Activated T-helper 1 cell treated with anti-CD3 and anti-CD28 coated beads, Interleukin-12 subunit alpha, Interleukin-12 subunit beta, Interleukin-2, Interleukin-4 antibody, amounts not matched to agents 30 ng/mL and 10 ng/mL and 1 ng/mL, durations not matched to agents 14 hours and 24 hours and 36 hours (primary cell): ENCODE measurements at regions not wholly inside any gene's neighbourhood (a gene's known extent, or its start where the extent isn't known, plus 50 kb on each side); places are given as distances from the start of the nearest gene placed in this dataset.

Experiments used
- DNase-seq: peaks from one replicate; pipeline ENCODE4 v3.0.0; 2021; ENCODE audit warnings: low spot score
- H3K27ac Mint-ChIP-seq: one replicate; pipeline ENCODE4 v1.8.0; 2021; ENCODE audit warnings: mild to moderate bottlenecking, mixed read lengths
- H3K27me3 Mint-ChIP-seq: one replicate; pipeline ENCODE4 v1.8.0; 2022; ENCODE audit warnings: mild to moderate bottlenecking, moderate library complexity, mixed read lengths; ENCODE audit not compliant: insufficient read depth
- H3K36me3 Mint-ChIP-seq: one replicate; pipeline ENCODE4 v1.8.0; 2021; ENCODE audit warnings: low read depth, mixed read lengths
- H3K4me1 Mint-ChIP-seq: one replicate; pipeline ENCODE4 v1.8.0; 2021; ENCODE audit warnings: low read depth, mixed read lengths
- H3K4me3 Mint-ChIP-seq: one replicate; pipeline ENCODE4 v1.8.0; 2021; ENCODE audit warnings: mild to moderate bottlenecking, moderate library complexity, mixed read lengths
- H3K9me3 Mint-ChIP-seq: one replicate; pipeline ENCODE4 v1.8.0; 2021; ENCODE audit warnings: mixed read lengths
- intact Hi-C: fragments of 100-400 bp; cut with micrococcal nuclease; formaldehyde crosslinking; loops from one replicate; pipeline ENCODE4 v1.15.1; 2024

DNA sequence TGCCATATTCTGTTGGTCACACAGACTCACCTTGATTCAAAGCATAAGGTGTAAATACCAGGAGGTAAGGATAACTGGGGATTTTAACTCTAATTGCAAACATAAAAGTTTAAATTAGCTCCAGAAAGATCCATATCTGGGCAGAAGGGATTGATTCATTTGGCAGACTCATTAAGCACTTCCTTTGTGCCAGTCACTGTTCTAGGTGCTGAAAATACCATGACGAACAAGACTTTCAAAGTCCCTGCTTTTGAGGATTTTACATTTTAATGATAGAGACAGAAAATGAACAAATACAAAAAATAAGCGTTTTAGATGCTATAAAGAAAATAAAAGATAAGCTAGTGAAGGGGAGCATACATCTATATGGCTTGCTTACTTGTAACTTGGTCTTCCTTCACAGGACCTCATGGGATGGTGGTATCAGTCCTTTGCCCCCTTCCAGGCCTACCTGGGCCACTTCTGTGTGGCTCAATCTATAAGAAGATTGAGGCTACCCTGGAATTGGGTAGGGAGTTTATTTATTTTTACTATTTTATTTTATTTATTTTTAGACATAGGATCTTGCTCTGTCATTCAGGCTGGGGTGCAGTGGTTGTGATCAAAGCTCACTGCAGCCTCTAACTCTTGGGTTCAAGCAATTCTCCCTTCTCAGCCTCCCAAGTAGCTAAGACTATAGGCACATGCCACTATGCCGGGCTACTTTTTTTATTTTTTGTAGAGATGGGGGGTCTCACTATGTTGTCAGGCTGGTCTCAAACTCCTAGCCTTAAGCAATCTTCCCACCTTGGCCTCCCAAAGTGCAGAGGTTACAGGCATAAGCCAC, 212.8 kb downstream of the MYCN start:
- no peak overlapping the region for H3K4me3 Mint-ChIP-seq
- peaks cover 2% of the 10 kb centered on the region for H3K27me3 Mint-ChIP-seq
- no peaks in the 10 kb centered on the region for H3K36me3 Mint-ChIP-seq
- intact Hi-C loops, result no loop called here
- no peaks in the 10 kb centered on the region for H3K4me1 Mint-ChIP-seq
- no peak overlapping the region for H3K27ac Mint-ChIP-seq
- no peak for DNase-seq
- H3K9me3 Mint-ChIP-seq, result no peaks in the 10 kb centered on the region

DNA sequence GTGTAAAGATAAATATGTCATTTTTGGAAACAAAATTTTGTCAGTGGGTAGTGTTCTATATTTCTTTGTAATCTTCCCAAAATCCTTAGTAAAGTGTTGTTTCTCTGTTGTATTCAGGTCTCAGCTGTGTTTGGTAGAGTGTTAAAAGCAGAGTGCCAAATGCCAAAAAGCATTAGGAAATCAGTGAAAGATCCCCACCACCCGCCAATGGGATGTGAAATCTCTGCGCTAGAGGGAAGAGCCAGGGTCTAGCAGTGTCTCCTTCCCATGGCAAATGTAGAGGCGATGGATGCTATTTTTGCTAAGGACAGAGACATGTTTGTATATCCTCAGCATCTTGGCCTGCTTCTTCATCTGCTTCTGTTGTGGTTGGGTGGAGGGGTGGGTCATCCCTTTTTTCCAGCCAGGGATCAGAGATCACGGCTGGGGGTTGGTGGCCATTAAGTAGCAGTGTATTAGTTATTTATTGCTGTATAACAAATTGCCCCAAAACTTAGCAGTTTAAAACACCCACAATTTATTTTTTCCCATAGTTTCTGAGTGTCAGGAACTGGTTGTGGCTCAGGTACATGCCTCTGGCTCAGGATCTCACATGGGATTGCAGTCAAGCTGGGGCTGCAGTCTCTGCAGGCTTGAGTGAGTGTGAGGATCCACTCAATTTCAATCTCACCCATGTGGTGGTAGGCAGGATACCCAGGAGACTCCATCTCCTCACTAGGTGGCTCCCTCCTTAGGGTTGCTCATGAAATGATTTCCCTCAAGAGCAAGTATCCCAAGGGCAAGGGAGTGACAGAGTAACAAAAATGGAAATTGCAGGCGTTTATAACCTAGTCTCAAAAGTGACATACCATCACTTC, 211.9 kb downstream of the MYCN start:
- no peaks in the 10 kb centered on the region for H3K9me3 Mint-ChIP-seq
- intact Hi-C loops, result no loop called here
- no peak for DNase-seq
- H3K4me3 Mint-ChIP-seq, result no peak overlapping the region
- no peak overlapping the region for H3K27ac Mint-ChIP-seq
- H3K36me3 Mint-ChIP-seq, result no peaks in the 10 kb centered on the region
- peaks cover 2% of the 10 kb centered on the region for H3K27me3 Mint-ChIP-seq
- H3K4me1 Mint-ChIP-seq, result no peaks in the 10 kb centered on the region

DNA sequence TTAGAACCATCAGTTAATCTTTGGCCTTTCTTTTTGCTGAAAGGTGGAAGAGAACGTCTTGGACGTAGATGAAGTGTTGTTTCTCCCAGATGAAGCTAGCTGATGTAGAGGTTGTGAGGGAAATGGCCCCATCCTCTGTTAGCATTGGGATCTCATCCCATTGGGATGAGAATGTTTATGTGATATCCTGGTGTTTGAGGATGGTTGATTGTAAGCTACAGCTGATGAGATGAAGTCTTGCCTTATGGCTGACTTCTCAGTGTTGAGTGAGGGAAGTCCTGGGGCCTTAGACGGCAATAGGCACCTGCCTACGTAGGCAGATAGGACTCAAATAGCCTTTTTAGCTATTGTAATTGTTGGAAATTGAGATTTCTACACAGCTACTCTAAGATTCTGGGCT, 211.3 kb downstream of the MYCN start:
- no peaks in the 10 kb centered on the region for H3K4me1 Mint-ChIP-seq

DNA sequence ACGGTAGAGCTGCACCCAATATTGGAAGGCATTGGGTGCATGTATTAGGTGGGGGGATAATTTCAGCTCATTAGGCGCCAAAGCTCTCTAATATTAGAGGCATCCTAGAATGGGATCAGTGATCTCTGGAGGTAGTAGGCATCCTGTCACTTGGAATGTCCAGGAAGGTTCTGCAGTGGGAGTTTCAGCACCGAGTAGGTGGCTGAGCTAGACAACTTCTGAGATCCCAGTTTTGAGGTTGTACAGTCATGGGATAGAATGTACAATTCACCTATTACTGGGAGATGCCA, 210.9 kb downstream of the MYCN start:
- no peaks in the 10 kb centered on the region for H3K9me3 Mint-ChIP-seq
- H3K4me1 Mint-ChIP-seq, result no peaks in the 10 kb centered on the region
- intact Hi-C loops, result no loop called here
- H3K36me3 Mint-ChIP-seq, result no peaks in the 10 kb centered on the region
- H3K27me3 Mint-ChIP-seq, result peaks cover 2% of the 10 kb centered on the region
- no peak for DNase-seq
- H3K4me3 Mint-ChIP-seq, result no peak overlapping the region
- no peak overlapping the region for H3K27ac Mint-ChIP-seq

More for the DNA sequence above, 211.3 kb downstream of the MYCN start:
- Mint-ChIP-seq H3K27me3 (peaks cover 2% of the 10 kb centered on the region), H3K36me3 (no peaks in the 10 kb centered on the region), H3K27ac (no peak overlapping the region), H3K4me3 (no peak overlapping the region), H3K9me3 (no peaks in the 10 kb centered on the region)
- intact Hi-C loops, result no loop called here
- DNase-seq, result no peak

DNA sequence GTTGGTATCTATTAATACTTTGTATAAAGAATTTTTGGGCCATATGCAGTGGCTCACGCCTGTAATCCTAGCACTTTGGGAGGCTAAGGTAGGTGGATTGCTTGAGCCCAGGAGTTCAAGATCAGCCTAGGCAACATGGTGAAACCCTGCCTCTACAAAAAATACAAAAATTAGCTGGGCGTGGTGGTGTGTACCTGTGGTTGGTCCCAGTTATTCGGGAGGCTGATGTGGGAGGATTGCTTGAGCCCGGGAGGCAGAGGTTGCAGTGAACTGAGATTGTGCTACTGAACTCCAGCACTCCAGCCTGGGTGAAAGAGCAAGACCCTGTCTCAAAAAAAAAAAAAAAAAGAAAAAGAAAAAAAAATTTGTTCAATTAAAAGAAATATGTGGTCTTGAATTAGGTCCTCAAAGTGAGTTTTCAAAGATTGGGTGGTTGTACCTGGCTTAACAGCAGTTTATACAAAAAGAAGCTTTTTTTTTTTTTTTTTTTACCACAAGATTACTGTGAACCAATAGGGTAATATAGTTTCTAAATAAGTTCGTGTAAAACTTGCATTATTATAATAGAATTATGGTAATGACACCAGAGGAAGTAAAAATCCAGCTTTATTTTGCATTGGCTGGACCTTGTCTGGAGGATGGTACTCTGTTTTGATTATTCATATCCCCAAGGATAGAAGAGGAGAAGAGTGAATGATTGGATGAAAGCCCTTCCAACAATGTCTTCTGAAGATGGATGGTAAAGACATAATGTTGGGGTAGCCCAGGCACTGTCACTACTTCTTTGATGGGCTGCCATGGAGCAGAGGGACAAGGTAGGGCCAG, 210.3 kb downstream of the MYCN start:
- H3K4me1 Mint-ChIP-seq, result no peaks in the 10 kb centered on the region
- no peak overlapping the region for H3K27ac Mint-ChIP-seq
- no peaks in the 10 kb centered on the region for H3K36me3 Mint-ChIP-seq
- DNase-seq, result no peak
- peaks cover 2% of the 10 kb centered on the region for H3K27me3 Mint-ChIP-seq
- no peak overlapping the region for H3K4me3 Mint-ChIP-seq
- intact Hi-C loops, result no loop called here
- H3K9me3 Mint-ChIP-seq, result no peaks in the 10 kb centered on the region

DNA sequence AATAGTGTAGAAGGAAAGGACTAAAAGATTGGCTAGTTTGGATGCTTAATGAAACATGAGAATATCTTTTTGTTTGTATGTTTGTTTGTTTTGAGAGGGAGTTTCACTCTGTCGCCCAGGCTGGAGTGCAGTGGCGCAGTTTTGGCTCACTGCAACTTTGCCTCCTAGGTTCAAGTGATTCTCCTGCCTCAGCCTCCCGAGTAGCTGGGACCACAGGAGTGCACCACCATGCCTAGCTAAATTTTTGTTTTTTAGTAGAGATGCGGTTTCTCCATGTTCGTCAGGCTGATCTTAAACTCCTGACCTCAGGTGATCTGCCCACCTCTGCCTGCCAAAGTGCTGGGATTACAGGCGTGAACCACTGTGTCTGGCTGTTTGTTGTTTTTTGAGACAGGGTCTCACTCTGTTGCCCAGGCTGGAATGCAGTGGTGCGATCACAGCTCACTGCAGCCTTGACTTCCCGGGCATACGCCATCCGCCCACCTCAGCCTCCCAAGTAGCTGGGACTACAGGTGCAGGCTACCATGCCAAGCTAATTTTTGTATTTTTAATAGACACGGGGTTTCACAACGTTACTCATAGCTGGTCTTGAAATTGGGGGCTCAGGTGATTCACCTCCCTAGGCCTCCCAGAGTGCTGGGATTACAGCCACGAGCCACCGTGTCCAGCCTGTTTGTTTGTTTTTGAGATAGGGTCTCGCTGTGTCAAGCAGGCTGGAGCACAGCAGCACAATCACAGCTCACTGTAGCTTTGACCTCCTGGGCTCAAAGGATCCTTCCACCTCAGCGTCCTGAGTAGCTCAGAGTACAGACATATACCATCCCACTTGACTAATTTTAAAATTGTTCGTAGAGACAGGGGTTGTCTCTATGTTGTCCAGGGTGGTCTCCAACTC, 209.2 kb downstream of the MYCN start:
- H3K36me3 Mint-ChIP-seq, result no peaks in the 10 kb centered on the region
- H3K4me3 Mint-ChIP-seq, result no peak overlapping the region
- no peak overlapping the region for H3K27ac Mint-ChIP-seq
- DNase-seq, result no peak
- intact Hi-C loops, result no loop called here
- no peaks in the 10 kb centered on the region for H3K27me3 Mint-ChIP-seq
- H3K9me3 Mint-ChIP-seq, result no peaks in the 10 kb centered on the region
- no peaks in the 10 kb centered on the region for H3K4me1 Mint-ChIP-seq

DNA sequence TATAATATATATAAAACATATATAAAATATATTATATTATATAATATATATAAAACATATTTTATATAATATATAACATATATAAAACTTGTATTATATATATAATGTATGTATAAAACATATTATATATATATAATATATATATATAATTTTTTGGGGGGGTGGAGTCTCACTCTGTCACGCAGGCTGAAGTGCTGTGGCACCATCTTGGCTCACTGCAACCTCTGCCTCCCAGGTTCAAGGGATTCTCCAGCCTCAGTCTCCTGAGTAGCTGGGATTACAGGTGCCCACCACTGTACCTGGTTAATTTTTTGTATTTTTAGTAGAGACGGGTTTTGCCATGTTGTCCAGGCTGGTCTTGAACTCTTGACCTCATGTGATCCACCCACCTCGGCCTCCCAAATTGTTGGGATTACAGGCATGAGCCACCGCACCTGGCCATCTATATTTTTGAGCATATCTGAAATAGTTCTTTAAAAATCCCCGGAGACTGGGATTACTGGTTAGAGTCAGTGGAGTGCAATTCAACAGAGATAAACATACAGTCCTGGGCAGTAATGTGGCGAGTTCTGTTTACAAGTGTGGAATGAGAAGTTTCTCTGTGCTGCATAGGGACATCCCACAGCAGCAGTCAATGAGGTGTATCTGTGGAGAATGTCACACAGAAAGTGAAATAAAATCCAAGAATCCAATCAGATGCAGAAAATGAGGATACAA, 208.4 kb downstream of the MYCN start:
- Mint-ChIP-seq H3K27me3 (no peaks in the 10 kb centered on the region), H3K9me3 (no peaks in the 10 kb centered on the region), H3K36me3 (no peaks in the 10 kb centered on the region), H3K4me3 (no peak overlapping the region), H3K27ac (no peak overlapping the region), H3K4me1 (no peaks in the 10 kb centered on the region)
- no peak for DNase-seq
- intact Hi-C loops, result no loop called here

DNA sequence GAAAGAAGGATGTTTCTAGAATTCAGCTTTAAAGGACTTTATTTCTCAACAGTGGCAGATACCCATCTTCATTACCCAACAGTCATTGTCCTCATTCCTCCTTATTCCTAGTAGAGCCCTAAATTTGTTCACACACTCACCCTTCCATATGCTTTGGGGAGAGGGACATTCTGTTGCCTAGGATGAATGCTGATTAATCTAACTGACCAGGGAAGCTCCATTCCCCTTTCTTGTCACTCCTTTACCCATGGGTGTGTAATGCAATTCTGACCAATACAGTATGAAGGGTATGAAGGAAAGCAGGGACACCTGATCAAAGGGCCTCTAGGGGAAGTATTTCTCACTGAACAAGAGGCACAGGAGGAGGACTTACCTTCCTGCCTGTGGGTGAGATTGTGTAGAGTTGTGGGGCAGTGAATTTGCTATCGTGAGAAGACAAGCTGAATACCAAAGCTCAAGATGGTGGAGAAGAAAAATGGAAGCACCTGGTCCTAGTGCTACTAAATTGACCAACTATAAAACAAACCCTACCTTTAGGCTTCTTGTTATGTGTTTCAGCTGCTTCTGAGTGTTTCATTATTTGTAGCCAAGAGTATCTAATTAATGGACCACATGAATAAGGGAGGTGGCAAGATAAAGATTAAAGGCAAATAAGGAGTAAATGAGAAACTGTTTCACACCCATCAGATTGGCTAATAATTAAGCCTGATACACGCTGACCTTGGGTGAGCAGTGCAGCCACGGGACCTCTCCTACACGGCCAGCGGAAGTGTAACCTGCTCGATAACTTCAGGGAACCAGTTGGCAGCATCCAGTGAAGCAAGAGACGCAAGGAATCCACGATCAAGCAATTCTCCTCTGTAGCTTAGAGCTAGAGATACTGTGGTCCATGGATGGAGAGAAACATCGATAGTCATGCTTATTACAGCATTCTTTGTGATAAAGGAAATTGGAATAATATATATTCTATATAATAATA, 202.3 kb downstream of the MYCN start:
- no peaks in the 10 kb centered on the region for H3K36me3 Mint-ChIP-seq
- no peaks in the 10 kb centered on the region for H3K27me3 Mint-ChIP-seq
- intact Hi-C loops, result loop anchor here (5.0 kb wide), 1 partner anchor 505 kb away; no protein-coding TSS in a partner anchor
- H3K9me3 Mint-ChIP-seq, result no peaks in the 10 kb centered on the region
- no peaks in the 10 kb centered on the region for H3K4me1 Mint-ChIP-seq
- no peak overlapping the region for H3K4me3 Mint-ChIP-seq
- H3K27ac Mint-ChIP-seq, result no peak overlapping the region
- DNase-seq, result no peak

DNA sequence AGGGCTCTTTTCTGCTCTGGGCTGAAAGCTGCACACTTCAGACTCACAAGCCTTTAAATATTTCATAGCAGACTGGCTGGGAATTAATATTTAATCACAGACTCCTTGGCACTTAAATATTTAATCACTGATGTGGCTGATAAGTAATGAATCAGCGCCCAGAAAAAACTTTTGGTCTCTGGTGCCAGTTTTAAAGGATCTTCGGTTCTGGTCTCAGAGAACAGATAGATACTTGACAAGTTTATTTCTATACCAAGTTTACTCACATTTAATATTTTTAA, 201.2 kb downstream of the MYCN start:
- intact Hi-C loops, result loop anchor here (5.0 kb wide), 1 partner anchor 504 kb away; no protein-coding TSS in a partner anchor
- DNase-seq, result no peak
- Mint-ChIP-seq H3K27me3 (no peaks in the 10 kb centered on the region), H3K4me1 (no peaks in the 10 kb centered on the region), H3K36me3 (no peaks in the 10 kb centered on the region), H3K9me3 (no peaks in the 10 kb centered on the region), H3K27ac (no peak overlapping the region), H3K4me3 (no peak overlapping the region)

DNA sequence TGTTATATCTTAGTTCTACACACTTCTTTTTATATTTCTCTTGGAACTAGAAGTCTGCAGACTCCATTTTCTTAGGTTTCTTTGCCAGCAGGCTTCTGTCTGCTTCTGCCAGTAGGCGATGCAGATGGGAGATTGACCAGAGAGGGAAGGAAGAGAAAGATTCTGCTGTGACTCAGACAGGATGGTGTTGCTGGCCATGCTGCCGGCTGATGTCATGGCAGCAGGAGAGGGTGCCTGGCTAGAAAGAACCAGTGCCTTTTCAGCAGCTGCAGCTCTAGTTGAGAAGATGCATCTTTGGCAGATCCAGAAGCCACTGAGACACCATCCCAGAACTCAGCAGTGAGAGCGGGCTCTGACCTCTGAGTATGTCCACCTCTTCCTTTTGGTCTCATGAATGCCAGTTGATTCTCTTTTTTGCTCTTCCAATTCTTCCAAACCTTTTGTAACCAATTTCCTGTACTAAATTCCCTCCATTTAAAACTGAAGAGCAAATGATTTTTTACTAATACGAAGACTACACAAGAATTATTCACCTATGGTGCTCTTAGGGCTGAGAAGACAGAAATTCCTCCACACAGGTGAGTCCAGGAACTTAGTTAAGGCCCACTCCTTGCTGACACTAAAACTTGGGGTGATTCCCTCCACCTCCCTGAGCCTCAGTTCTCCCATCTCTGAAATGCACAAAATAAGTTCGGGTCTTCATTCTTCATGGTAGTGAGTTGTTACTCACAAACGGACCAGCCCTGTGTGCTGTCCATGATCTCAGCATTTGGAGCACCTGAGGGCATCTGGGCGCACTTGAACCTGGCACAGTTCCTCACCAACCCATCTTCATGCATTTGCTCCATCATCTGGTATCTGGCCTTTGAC, 200.7 kb downstream of the MYCN start:
- H3K36me3 Mint-ChIP-seq, result no peaks in the 10 kb centered on the region
- no peak for DNase-seq
- no peaks in the 10 kb centered on the region for H3K27me3 Mint-ChIP-seq
- H3K4me1 Mint-ChIP-seq, result no peaks in the 10 kb centered on the region
- H3K27ac Mint-ChIP-seq, result no peak overlapping the region
- no peak overlapping the region for H3K4me3 Mint-ChIP-seq
- no peaks in the 10 kb centered on the region for H3K9me3 Mint-ChIP-seq
- intact Hi-C loops, result loop anchor here (5.0 kb wide), 1 partner anchor 504 kb away; no protein-coding TSS in a partner anchor
